GM12878 (cell line): ENCODE measurements at regions not wholly inside any gene's neighbourhood (a gene's known extent, or its start where the extent isn't known, plus 50 kb on each side); places are given as distances from the start of the nearest gene placed in this dataset.
A peak's percentile ranks its signal among the peaks of the same experiment; 100 is the strongest.

Experiments
- CTCF ChIP-seq, 3 experiments: IDR thresholded peaks in 2 of 3; conservative IDR thresholded peaks in 1 of 3; 2 replicates each; pipeline ENCODE4 v1.5.1; 2011; ENCODE audit warnings: low read depth in 3 of 3, low read length in 3 of 3, mild to moderate bottlenecking in 3 of 3, control low read depth in 2 of 3, moderate library complexity in 2 of 3, inconsistent platforms in 1 of 3, mixed read lengths in 1 of 3; ENCODE audit not compliant: control insufficient read depth in 2 of 3, insufficient read depth in 1 of 3; ENCODE audit errors: extremely low read depth in 1 of 3
- E4F1 ChIP-seq: fragments of 450-650 bp; IDR thresholded peaks from 2 replicates; pipeline ENCODE4 v1.6.1; 2018; ENCODE audit warnings: borderline replicate concordance, mild to moderate bottlenecking; ENCODE audit not compliant: partially characterized antibody
- IRF3 ChIP-seq: fragments of 450-650 bp; IDR thresholded peaks from 2 replicates; pipeline ENCODE4 v1.6.1; 2014; ENCODE audit warnings: mild to moderate bottlenecking
- POLR2A ChIP-seq: IDR thresholded peaks from 2 replicates; pipeline ENCODE4 v1.6.1; 2011; ENCODE audit warnings: low read depth, mild to moderate bottlenecking, low read length
- RCOR1 ChIP-seq: conservative IDR thresholded peaks from 2 replicates; pipeline ENCODE4 v1.6.1; 2012; ENCODE audit warnings: low read depth, low read length, improper control_type of control experiment
- SMC3 ChIP-seq: IDR thresholded peaks from 2 replicates; pipeline ENCODE4 v1.6.1; 2011; ENCODE audit warnings: low read length, improper control_type of control experiment, borderline replicate concordance
- STAT1 ChIP-seq: fragments of 450-650 bp; conservative IDR thresholded peaks from 2 replicates; pipeline ENCODE4 v1.6.1; 2014; ENCODE audit warnings: antibody characterized with exemption, mild to moderate bottlenecking

DNA sequence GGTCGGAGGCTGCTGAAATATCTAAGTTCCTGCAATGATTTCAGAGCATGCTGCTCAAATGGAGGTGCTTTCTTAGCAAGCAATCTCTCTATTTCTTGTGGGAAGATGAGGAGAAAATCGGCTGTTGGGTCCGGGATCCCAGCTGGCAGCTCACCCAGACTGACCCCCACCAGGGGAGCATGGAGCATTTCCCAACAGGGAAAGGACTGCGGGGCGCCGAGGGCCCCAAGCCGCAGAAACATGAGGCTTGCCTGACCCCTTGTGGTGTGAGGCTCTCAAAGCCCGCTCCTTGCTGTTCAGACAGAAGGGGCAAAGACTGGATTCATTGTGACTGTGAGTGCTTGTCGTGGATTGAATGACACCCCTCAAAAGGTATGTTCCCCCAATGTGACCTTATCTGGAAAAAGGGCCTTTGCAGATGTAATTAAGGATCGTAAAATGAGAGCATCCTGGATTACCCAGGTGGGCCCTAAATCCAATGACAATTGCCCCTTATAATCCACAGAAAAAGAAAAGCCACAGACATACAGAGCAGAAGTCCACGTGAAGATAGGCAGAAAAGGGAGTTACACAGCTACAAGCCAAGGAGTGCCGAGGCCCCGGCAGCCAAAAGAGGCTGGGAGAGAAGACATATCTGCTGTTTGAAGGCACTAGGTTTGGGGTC, 116.3 kb upstream of the VASH1 start:
- TF ChIP-seq IRF3 (no peak), SMC3 (peak; percentile 57; the same call in 1 of the 2 replicates), CTCF (IDR thresholded peaks at IDR 0.05 in 2 of 3, conservative IDR thresholded peaks at IDR 0.05 in 1 of 3; ENCODE audit: control insufficient read depth in 2 of 3, extremely low read depth in 1 of 3, insufficient read depth in 1 of 3, low read depth in 3 of 3, low read length in 3 of 3) (peak; percentile 58 to 77 (median 65)), RCOR1 (no peak), E4F1 (no peak), STAT1 (no peak), POLR2A (no peak)
